Panc1 (cell line): ENCODE measurements at regions not wholly inside any gene's neighbourhood (a gene's known extent, or its start where the extent isn't known, plus 50 kb on each side); places are given as distances from the start of the nearest gene placed in this dataset.

Source experiments
- POLR2AphosphoS5 ChIP-seq: IDR thresholded peaks from 2 replicates; pipeline ENCODE4 v1.6.1; 2012; ENCODE audit warnings: mild to moderate bottlenecking, low read depth, low read length, moderate library complexity
- SIN3A ChIP-seq: IDR thresholded peaks from 2 replicates; pipeline ENCODE4 v1.6.1; 2012; ENCODE audit warnings: low read depth, mild to moderate bottlenecking, low read length, moderate library complexity, borderline replicate concordance; ENCODE audit not compliant: insufficient read depth
- TCF7L2 ChIP-seq: IDR thresholded peaks from 2 replicates; pipeline ENCODE4 v1.6.1; 2011; ENCODE audit warnings: mild to moderate bottlenecking, low read depth, low read length, inconsistent platforms
- TF ChIP-seq, protein P1 (sequence below), 2 experiments: IDR thresholded peaks; 2 replicates each; pipeline ENCODE4 v1.6.1; 2011 to 2012; ENCODE audit warnings: low read depth in 2 of 2, control low read depth in 1 of 2, low read length in 1 of 2, mild to moderate bottlenecking in 1 of 2, moderate library complexity in 1 of 2; ENCODE audit not compliant: insufficient read depth in 1 of 2
- TF ChIP-seq, protein P2 (sequence below): fragments of 450-650 bp; IDR thresholded peaks from 2 replicates; pipeline ENCODE4 v1.5.1; 2017; ENCODE audit warnings: mild to moderate bottlenecking

DNA sequence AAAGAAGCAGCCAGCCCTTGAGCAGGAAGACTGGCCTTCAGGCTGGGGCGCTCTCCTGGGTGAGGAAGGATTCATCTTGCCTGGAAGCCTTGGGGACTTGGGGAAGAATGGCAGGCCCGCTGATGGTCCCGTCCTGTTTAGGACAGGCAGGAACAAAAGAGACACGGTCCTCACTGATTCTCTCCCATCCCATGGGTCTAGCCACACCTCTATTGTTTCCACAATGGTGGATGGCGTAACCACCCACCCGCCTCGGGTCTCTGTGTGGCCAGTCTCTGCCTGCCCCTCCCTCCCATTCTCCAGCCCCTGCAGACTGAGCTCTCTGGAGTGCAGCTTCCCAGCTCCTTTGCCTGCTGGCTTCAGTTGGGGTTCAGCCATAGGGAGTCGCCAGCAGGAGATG, 284.3 kb downstream of the UACA start:
- TF ChIP-seq, protein P1, sequence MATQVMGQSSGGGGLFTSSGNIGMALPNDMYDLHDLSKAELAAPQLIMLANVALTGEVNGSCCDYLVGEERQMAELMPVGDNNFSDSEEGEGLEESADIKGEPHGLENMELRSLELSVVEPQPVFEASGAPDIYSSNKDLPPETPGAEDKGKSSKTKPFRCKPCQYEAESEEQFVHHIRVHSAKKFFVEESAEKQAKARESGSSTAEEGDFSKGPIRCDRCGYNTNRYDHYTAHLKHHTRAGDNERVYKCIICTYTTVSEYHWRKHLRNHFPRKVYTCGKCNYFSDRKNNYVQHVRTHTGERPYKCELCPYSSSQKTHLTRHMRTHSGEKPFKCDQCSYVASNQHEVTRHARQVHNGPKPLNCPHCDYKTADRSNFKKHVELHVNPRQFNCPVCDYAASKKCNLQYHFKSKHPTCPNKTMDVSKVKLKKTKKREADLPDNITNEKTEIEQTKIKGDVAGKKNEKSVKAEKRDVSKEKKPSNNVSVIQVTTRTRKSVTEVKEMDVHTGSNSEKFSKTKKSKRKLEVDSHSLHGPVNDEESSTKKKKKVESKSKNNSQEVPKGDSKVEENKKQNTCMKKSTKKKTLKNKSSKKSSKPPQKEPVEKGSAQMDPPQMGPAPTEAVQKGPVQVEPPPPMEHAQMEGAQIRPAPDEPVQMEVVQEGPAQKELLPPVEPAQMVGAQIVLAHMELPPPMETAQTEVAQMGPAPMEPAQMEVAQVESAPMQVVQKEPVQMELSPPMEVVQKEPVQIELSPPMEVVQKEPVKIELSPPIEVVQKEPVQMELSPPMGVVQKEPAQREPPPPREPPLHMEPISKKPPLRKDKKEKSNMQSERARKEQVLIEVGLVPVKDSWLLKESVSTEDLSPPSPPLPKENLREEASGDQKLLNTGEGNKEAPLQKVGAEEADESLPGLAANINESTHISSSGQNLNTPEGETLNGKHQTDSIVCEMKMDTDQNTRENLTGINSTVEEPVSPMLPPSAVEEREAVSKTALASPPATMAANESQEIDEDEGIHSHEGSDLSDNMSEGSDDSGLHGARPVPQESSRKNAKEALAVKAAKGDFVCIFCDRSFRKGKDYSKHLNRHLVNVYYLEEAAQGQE (IDR thresholded peaks at IDR 0.05; ENCODE audit: insufficient read depth in 1 of 2, low read depth in 2 of 2, low read length in 1 of 2): no peak
- TF ChIP-seq, protein P2, sequence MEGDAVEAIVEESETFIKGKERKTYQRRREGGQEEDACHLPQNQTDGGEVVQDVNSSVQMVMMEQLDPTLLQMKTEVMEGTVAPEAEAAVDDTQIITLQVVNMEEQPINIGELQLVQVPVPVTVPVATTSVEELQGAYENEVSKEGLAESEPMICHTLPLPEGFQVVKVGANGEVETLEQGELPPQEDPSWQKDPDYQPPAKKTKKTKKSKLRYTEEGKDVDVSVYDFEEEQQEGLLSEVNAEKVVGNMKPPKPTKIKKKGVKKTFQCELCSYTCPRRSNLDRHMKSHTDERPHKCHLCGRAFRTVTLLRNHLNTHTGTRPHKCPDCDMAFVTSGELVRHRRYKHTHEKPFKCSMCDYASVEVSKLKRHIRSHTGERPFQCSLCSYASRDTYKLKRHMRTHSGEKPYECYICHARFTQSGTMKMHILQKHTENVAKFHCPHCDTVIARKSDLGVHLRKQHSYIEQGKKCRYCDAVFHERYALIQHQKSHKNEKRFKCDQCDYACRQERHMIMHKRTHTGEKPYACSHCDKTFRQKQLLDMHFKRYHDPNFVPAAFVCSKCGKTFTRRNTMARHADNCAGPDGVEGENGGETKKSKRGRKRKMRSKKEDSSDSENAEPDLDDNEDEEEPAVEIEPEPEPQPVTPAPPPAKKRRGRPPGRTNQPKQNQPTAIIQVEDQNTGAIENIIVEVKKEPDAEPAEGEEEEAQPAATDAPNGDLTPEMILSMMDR: no peak
- no peak for TF ChIP-seq POLR2AphosphoS5
- TF ChIP-seq SIN3A: no peak
- no peak for TF ChIP-seq TCF7L2
